Uterus (tissue), 3 donors: ENCODE measurements at regions not wholly inside any gene's neighbourhood (a gene's known extent, or its start where the extent isn't known, plus 50 kb on each side); places are given as distances from the start of the nearest gene placed in this dataset.
"Not testable (repeated sequence)": the region's sequence is repeated elsewhere in the genome, so short reads cannot be mapped to it uniquely, and the experiment has no call there.

Experiments
- DNase-seq, 2 donors: peaks; one replicate each; pipeline ENCODE4 v3.0.0-alpha.2; 2019 to 2020
- H3K27ac ChIP-seq, 2 donors: fragments of 200-600 bp; sonication (generic); 1 replicate in 1 of 2; 2 replicates in 1 of 2; pipeline ENCODE4 v1.5.1; 2016 to 2018
- H3K27me3 ChIP-seq, 2 donors: fragments of 200-600 bp; sonication (generic); one replicate each; pipeline ENCODE4 v1.5.1; 2018 to 2019; ENCODE audit warnings: control low read depth in 1 of 2
- H3K36me3 ChIP-seq, 2 donors: fragments of 200-600 bp; sonication (generic); one replicate each; pipeline ENCODE4 v1.5.1; 2019; ENCODE audit warnings: control low read depth in 1 of 2
- H3K4me1 ChIP-seq, 2 donors: fragments of 200-600 bp; sonication (generic); one replicate each; pipeline ENCODE4 v1.5.1; 2018 to 2019; ENCODE audit warnings: control low read depth in 1 of 2
- H3K4me3 ChIP-seq, 2 donors: fragments of 200-600 bp; sonication (generic); 1 replicate in 1 of 2; 2 replicates in 1 of 2; pipeline ENCODE4 v1.5.1; 2018 to 2019; ENCODE audit warnings: mild to moderate bottlenecking in 1 of 2
- H3K9me3 ChIP-seq, 2 donors: fragments of 200-600 bp; sonication (generic); one replicate each; pipeline ENCODE4 v1.5.1; 2019; ENCODE audit warnings: control low read depth in 1 of 2
- CTCF ChIP-seq, 4 experiments: fragments of 200-600 bp in 2 of 4; fragments of 450-650 bp in 2 of 4; sonication (generic) in 2 of 4; IDR thresholded peaks; one replicate each; pipeline ENCODE4 v1.5.1; 2016 to 2019; ENCODE audit warnings: antibody characterized with exemption in 4 of 4, mild to moderate bottlenecking in 2 of 4, moderate library complexity in 1 of 4
- POLR2A ChIP-seq, 2 donors: fragments of 450-650 bp; IDR thresholded peaks; one replicate each; pipeline ENCODE4 v1.6.1; 2016; ENCODE audit warnings: antibody characterized with exemption in 2 of 2, mild to moderate bottlenecking in 1 of 2, moderate library complexity in 1 of 2
- intact Hi-C: fragments of 100-400 bp; cut with DNase I; formaldehyde crosslinking; loops from one replicate; pipeline ENCODE4 v1.15.1; 2023; ENCODE audit warnings: low total_unique reads
- donor health status: DM: yes; HTN: yes; CAD: no.

GRCh38 chr7:11274074-11274473, 300.4 kb downstream of the PHF14 start:
- H3K4me3 ChIP-seq: no peak overlapping the region
- H3K27me3 ChIP-seq: no peaks in the 10 kb centered on the region
- TF ChIP-seq CTCF (IDR thresholded peaks at IDR 0.05): no peak
- no peak for TF ChIP-seq POLR2A (IDR thresholded peaks at IDR 0.05)
- no peak for DNase-seq
- no peaks in the 10 kb centered on the region for H3K9me3 ChIP-seq
- H3K4me1 ChIP-seq: no peaks in the 10 kb centered on the region
- no peaks in the 10 kb centered on the region for H3K36me3 ChIP-seq
- no peak overlapping the region for H3K27ac ChIP-seq
- intact Hi-C loops: no loop called here

GRCh38 chr7:11281953-11282352, 308.3 kb downstream of the PHF14 start:
- Histone ChIP-seq H3K4me1 (no peaks in the 10 kb centered on the region), H3K27ac (no peak overlapping the region), H3K9me3 (no peaks in the 10 kb centered on the region), H3K36me3 (no peaks in the 10 kb centered on the region), H3K27me3 (no peaks in the 10 kb centered on the region), H3K4me3 (no peak overlapping the region)
- DNase-seq: no peak
- intact Hi-C loops: no loop called here
- no peak for TF ChIP-seq POLR2A (IDR thresholded peaks at IDR 0.05)

GRCh38 chr7:11283584-11283983, 309.9 kb downstream of the PHF14 start:
- H3K9me3 ChIP-seq, H3K27me3 ChIP-seq, H3K36me3 ChIP-seq, H3K4me3 ChIP-seq, DNase-seq, intact Hi-C loops, H3K4me1 ChIP-seq, H3K27ac ChIP-seq: not testable (repeated sequence)

GRCh38 chr7:11290863-11291262, 317.2 kb downstream of the PHF14 start:
- Histone ChIP-seq H3K27me3 (no peaks in the 10 kb centered on the region), H3K27ac (no peak overlapping the region), H3K4me3 (no peak overlapping the region), H3K9me3 (no peaks in the 10 kb centered on the region), H3K4me1 (no peaks in the 10 kb centered on the region), H3K36me3 (no peaks in the 10 kb centered on the region)
- no peak for DNase-seq
- intact Hi-C loops: no loop called here
- TF ChIP-seq POLR2A (IDR thresholded peaks at IDR 0.05) (no peak), CTCF (IDR thresholded peaks at IDR 0.05) (no peak)

- no peak for DNase-seq
- no peak for TF ChIP-seq CTCF (IDR thresholded peaks at IDR 0.05)
- no peak for TF ChIP-seq POLR2A (IDR thresholded peaks at IDR 0.05)
- H3K4me3 ChIP-seq: no peak overlapping the region
- no peaks in the 10 kb centered on the region for H3K9me3 ChIP-seq
- H3K27me3 ChIP-seq: no peaks in the 10 kb centered on the region
- no peaks in the 10 kb centered on the region for H3K36me3 ChIP-seq
- H3K27ac ChIP-seq: no peak overlapping the region
- intact Hi-C loops: no loop called here
- H3K4me1 ChIP-seq: no peaks in the 10 kb centered on the region
These were observed 320.5 kb downstream of the PHF14 start for GRCh38 chr7:11294218-11294617.

- Histone ChIP-seq H3K27me3 (no peaks in the 10 kb centered on the region), H3K27ac (no peak overlapping the region), H3K4me3 (no peak overlapping the region), H3K4me1 (no peaks in the 10 kb centered on the region), H3K36me3 (no peaks in the 10 kb centered on the region), H3K9me3 (no peaks in the 10 kb centered on the region)
- intact Hi-C loops: no loop called here
- TF ChIP-seq CTCF (IDR thresholded peaks at IDR 0.05): no peak
- TF ChIP-seq POLR2A (IDR thresholded peaks at IDR 0.05): no peak
- no peak for DNase-seq
These were observed 321.3 kb downstream of the PHF14 start for GRCh38 chr7:11294965-11295364.
